Spleen (tissue), 7 donors: ENCODE measurements at regions not wholly inside any gene's neighbourhood (a gene's known extent, or its start where the extent isn't known, plus 50 kb on each side); places are given as distances from the start of the nearest gene placed in this dataset.

Source experiments
- CTCF ChIP-seq, 11 experiments: fragments of 200-600 bp in 7 of 11; fragments of 450-650 bp in 4 of 11; sonication (generic) in 4 of 11; IDR thresholded peaks in 8 of 11; conservative IDR thresholded peaks in 3 of 11; 1 replicate in 7 of 11; 2 replicates in 4 of 11; pipeline versions ENCODE4 v1.4.0 to v1.8.0; 2016 to 2021; ENCODE audit warnings: antibody characterized with exemption in 11 of 11, inconsistent platforms in 4 of 11, mild to moderate bottlenecking in 1 of 11
- POLR2A ChIP-seq, 3 donors: fragments of 450-650 bp; IDR thresholded peaks; one replicate each; pipeline ENCODE4 v1.5.1; 2017; ENCODE audit warnings: antibody characterized with exemption in 3 of 3, mild to moderate bottlenecking in 1 of 3
- donor health status: DM: no; HTN: no; CAD: no; lungs with moderate emphysema.
- donor health status: DM: no; HTN: no; CAD: no.
- donor health status: DM: no; HTN: no; CAD: no.

- TF ChIP-seq CTCF (IDR thresholded peaks at IDR 0.05 in 8 of 11, conservative IDR thresholded peaks at IDR 0.05 in 3 of 11) (no peak), POLR2A (IDR thresholded peaks at IDR 0.05) (no peak)
These were observed 316.6 kb downstream of the THBS2 start for GRCh38 chr6:168937054-168937453.
